IPS-20b (cell line): ENCODE measurements at regions not wholly inside any gene's neighbourhood (a gene's known extent, or its start where the extent isn't known, plus 50 kb on each side); places are given as distances from the start of the nearest gene placed in this dataset.

Experiments
- H3K27ac ChIP-seq: one replicate; pipeline ENCODE4 v1.5.1; 2013; ENCODE audit warnings: low read length
- H3K27me3 ChIP-seq: 2 replicates; pipeline ENCODE4 v1.6.1; 2013; ENCODE audit warnings: mild to moderate bottlenecking, low read length, inconsistent platforms; ENCODE audit not compliant: insufficient read depth
- H3K36me3 ChIP-seq: 2 replicates; pipeline ENCODE4 v1.6.1; 2013; ENCODE audit warnings: low read depth, mild to moderate bottlenecking, inconsistent platforms, low read length, moderate library complexity; ENCODE audit not compliant: insufficient read depth
- H3K4me1 ChIP-seq: 2 replicates; pipeline ENCODE4 v1.6.1; 2013; ENCODE audit warnings: mild to moderate bottlenecking, control low read depth, inconsistent platforms, low read length, moderate library complexity; ENCODE audit not compliant: insufficient read depth
- H3K4me3 ChIP-seq: 2 replicates; pipeline ENCODE4 v1.5.1; 2013; ENCODE audit warnings: mild to moderate bottlenecking, low read length, inconsistent platforms
- H3K9ac ChIP-seq: 2 replicates; pipeline ENCODE4 v1.6.1; 2013; ENCODE audit warnings: low read depth, mild to moderate bottlenecking, inconsistent platforms, low read length, moderate library complexity
- H3K9me3 ChIP-seq: 2 replicates; pipeline ENCODE4 v1.6.1; 2013; ENCODE audit warnings: mild to moderate bottlenecking, low read depth, low read length, inconsistent platforms; ENCODE audit not compliant: insufficient read depth

DNA sequence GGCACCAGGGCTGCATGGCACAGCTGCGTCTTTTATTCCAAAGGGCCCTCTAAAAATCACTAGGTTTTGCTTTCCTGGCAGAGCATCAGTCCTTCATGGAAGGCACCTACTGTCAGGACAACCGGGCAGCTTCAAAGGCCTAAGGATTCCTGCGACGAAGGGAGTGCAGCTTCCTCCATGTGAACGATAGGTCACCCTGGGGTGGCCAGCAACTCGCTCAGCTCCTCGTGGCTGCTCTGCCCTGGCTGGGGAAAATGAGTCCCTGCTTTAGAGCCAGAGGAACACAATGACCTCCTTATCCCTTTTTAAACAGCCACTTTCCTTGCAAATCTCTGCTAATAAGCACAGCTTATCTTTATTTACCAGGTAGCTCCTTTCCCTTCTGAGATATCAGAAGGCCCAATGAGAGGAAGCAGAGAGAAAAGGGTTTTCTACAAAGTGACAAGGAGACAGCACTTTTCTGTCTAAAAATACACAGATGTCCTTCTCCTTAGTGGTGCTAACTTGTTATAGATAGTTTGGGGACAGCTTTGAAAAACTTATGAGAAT, 71.6 kb upstream of the SMYD2 start:
- Histone ChIP-seq H3K27ac (no peak overlapping the region), H3K27me3 (no peaks in the 10 kb centered on the region), H3K4me1 (peaks cover 6% of the 10 kb centered on the region; the same call in 1 of the 2 replicates), H3K36me3 (no peaks in the 10 kb centered on the region), H3K9ac (no peak overlapping the region), H3K4me3 (no peak overlapping the region), H3K9me3 (no peaks in the 10 kb centered on the region)

DNA sequence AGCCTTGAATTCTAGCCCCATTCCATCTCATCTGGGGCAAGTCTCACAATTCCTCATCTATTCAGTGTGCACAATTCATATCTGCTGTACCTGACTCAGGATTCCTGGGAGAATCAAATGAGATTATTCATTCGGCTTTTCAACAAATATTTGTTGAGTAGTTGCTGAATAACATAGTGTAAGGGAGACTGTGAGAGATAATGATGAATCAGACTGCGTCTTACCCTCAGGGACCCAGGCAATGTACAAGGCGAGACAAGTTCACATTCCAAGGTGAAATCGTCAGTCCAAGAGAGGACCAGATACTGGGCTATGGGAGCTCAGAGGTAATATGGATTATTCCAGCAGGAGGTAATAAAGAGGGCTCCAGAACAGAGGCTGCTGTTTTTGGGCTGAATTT, 67.8 kb upstream of the SMYD2 start:
- Histone ChIP-seq H3K36me3 (no peaks in the 10 kb centered on the region), H3K9me3 (no peaks in the 10 kb centered on the region), H3K4me1 (peaks cover 11% of the 10 kb centered on the region), H3K27me3 (no peaks in the 10 kb centered on the region), H3K9ac (no peak overlapping the region), H3K27ac (no peak overlapping the region), H3K4me3 (no peak overlapping the region)

- Histone ChIP-seq H3K9ac (peak overlapping the region; percentile 19; the same call in 1 of the 2 replicates), H3K27ac (no peak overlapping the region), H3K36me3 (no peaks in the 10 kb centered on the region), H3K4me3 (no peak overlapping the region), H3K4me1 (peaks cover 7% of the 10 kb centered on the region), H3K27me3 (no peaks in the 10 kb centered on the region), H3K9me3 (no peaks in the 10 kb centered on the region)
These were observed 66.1 kb upstream of the SMYD2 start for GRCh38 chr1:214214851-214215250.

DNA sequence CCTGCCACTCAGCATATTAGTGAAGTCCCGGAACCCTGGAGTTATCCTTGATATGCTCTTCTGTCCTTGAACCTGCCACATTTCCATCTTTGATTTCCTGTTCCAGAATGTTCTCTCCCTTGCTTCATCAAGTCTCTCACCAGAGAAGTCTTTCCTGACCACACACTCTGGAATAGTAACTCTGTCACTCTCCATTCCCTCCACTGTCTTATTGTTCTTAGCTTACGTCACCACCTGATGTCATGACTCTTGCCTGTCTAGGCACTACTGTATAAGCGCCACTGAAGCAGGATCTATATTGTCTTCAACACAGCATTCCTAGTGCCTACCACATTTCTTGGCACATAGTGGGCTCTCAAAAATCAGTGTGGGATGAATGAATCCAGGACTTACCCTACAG, 65.4 kb upstream of the SMYD2 start:
- Histone ChIP-seq H3K4me1 (peaks cover 7% of the 10 kb centered on the region), H3K4me3 (no peak overlapping the region), H3K9ac (no peak overlapping the region), H3K36me3 (no peaks in the 10 kb centered on the region), H3K27me3 (no peaks in the 10 kb centered on the region), H3K27ac (no peak overlapping the region), H3K9me3 (no peaks in the 10 kb centered on the region)

GRCh38 chr1:214216021-214216420, 64.9 kb upstream of the SMYD2 start:
- Histone ChIP-seq H3K9ac (no peak overlapping the region), H3K27ac (no peak overlapping the region), H3K9me3 (no peaks in the 10 kb centered on the region), H3K27me3 (no peaks in the 10 kb centered on the region), H3K36me3 (no peaks in the 10 kb centered on the region), H3K4me3 (no peak overlapping the region), H3K4me1 (peaks cover 7% of the 10 kb centered on the region)

DNA sequence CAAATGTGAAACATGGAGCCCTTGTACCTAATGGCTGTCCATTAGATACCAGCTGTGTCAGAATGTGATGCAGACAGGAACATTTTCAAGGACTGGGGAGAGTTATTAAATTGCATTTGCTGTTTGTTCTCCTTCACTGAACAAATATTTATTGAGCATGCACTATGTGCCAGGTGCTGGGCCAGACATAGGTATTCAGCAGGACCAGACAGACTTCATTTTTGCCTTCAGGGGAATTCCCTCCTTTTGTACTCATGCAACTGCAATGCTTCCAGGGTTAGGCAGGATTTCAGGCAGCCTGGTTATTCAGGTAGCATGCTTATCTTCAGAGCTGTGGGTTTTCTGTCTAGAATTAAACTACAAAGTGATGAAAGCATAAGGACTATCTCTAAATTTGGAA, 64.2 kb upstream of the SMYD2 start:
- Histone ChIP-seq H3K9ac (no peak overlapping the region), H3K27me3 (no peaks in the 10 kb centered on the region), H3K4me3 (no peak overlapping the region), H3K4me1 (peaks cover 7% of the 10 kb centered on the region), H3K27ac (no peak overlapping the region), H3K9me3 (no peaks in the 10 kb centered on the region), H3K36me3 (no peaks in the 10 kb centered on the region)

- H3K27ac ChIP-seq = no peak overlapping the region
- H3K9me3 ChIP-seq = no peaks in the 10 kb centered on the region
- no peak overlapping the region for H3K9ac ChIP-seq
- peaks cover 22% of the 10 kb centered on the region for H3K27me3 ChIP-seq
- no peaks in the 10 kb centered on the region for H3K36me3 ChIP-seq
- no peak overlapping the region for H3K4me3 ChIP-seq
- H3K4me1 ChIP-seq = no peaks in the 10 kb centered on the region; the same call in none of the 2 replicates
These were observed 61.1 kb upstream of the SMYD2 start for GRCh38 chr1:214219902-214220301.

GRCh38 chr1:214220891-214221290, 60.1 kb upstream of the SMYD2 start:
- H3K4me1 ChIP-seq = no peaks in the 10 kb centered on the region; the same call in none of the 2 replicates
- no peaks in the 10 kb centered on the region for H3K36me3 ChIP-seq
- H3K27me3 ChIP-seq = peaks cover 32% of the 10 kb centered on the region
- H3K9me3 ChIP-seq = no peaks in the 10 kb centered on the region
- no peak overlapping the region for H3K4me3 ChIP-seq
- no peak overlapping the region for H3K27ac ChIP-seq
- no peak overlapping the region for H3K9ac ChIP-seq

GRCh38 chr1:214224611-214225354, 56.2 kb upstream of the SMYD2 start:
- H3K36me3 ChIP-seq = no peaks in the 10 kb centered on the region
- H3K4me3 ChIP-seq = peak overlapping the region; percentile 54
- H3K9ac ChIP-seq = peak overlapping the region; percentile 7; the same call in 1 of the 2 replicates
- no peaks in the 10 kb centered on the region; the same call in 1 of the 2 replicates for H3K4me1 ChIP-seq
- peaks cover 36% of the 10 kb centered on the region for H3K27me3 ChIP-seq
- H3K9me3 ChIP-seq = no peaks in the 10 kb centered on the region
- H3K27ac ChIP-seq = no peak overlapping the region

GRCh38 chr1:214228976-214229375, 52.0 kb upstream of the SMYD2 start:
- Histone ChIP-seq H3K36me3 (no peaks in the 10 kb centered on the region), H3K9ac (no peak overlapping the region)

GRCh38 chr1:214229736-214230135, 51.2 kb upstream of the SMYD2 start:
- Histone ChIP-seq H3K36me3 (no peaks in the 10 kb centered on the region), H3K4me3 (no peak overlapping the region), H3K4me1 (no peaks in the 10 kb centered on the region), H3K27me3 (peaks cover 15% of the 10 kb centered on the region; the same call in 1 of the 2 replicates), H3K27ac (no peak overlapping the region), H3K9ac (no peak overlapping the region), H3K9me3 (no peaks in the 10 kb centered on the region)

More at GRCh38 chr1:214228976-214229375, 52.0 kb upstream of the SMYD2 start:
- Histone ChIP-seq H3K4me1 (no peaks in the 10 kb centered on the region; the same call in 1 of the 2 replicates), H3K27ac (no peak overlapping the region), H3K9me3 (no peaks in the 10 kb centered on the region), H3K27me3 (peaks cover 22% of the 10 kb centered on the region), H3K4me3 (no peak overlapping the region)
